ENCODE measurements at regions not wholly inside any gene's neighbourhood (a gene's known extent, or its start where the extent isn't known, plus 50 kb on each side); places are given as distances from the start of the nearest gene placed in this dataset.

DNA sequence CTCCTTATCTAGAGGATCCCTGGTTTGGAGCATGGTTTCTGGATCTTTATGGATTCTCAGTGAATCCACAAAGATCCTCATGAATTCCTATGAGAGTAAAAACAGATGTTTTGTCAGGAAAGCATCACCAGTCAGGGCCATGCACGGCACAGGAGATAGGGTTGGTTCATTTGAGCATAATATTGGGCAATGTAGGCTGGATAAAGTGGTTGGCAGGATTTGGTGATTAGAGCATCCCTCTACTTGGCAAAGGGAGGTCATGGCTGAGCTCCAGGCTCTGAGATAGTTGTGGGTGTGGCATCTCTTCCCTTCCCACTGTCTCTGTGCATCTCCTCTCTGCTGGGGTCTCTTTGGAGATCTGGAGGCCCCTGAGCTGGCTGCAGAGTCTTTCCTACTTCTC is 149.8 kb downstream of the DACT1 start:
- H3K9me3 ChIP-seq (ENCODE audit: low read length), result no peaks in the 10 kb centered on the region

GRCh38 chr14:58788655-58789503 is 151.1 kb downstream of the DACT1 start:
- H3K9me2 ChIP-seq (ENCODE audit: insufficient read depth, low read length), result no peaks in the 10 kb centered on the region
- H3K36me3 ChIP-seq (ENCODE audit: insufficient read depth, low read length), result no peaks in the 10 kb centered on the region
- H2AFZ ChIP-seq (ENCODE audit: low read depth, low read length), result no peak overlapping the region
- no peaks in the 10 kb centered on the region for H3F3A ChIP-seq (ENCODE audit: insufficient read depth, low read length, poor library complexity, severe bottlenecking)
- no peak overlapping the region for H3K9ac ChIP-seq (ENCODE audit: low read length)
- H3K79me2 ChIP-seq (replicated peaks; ENCODE audit: insufficient read depth, low read length), result no peaks in the 10 kb centered on the region
- H3K27ac ChIP-seq (ENCODE audit: low read length), result no peak overlapping the region
- H3K9me3 ChIP-seq (ENCODE audit: low read length), result no peaks in the 10 kb centered on the region
- no peak overlapping the region for H3K4me3 ChIP-seq (ENCODE audit: low read length)
- H3K27me3 ChIP-seq (ENCODE audit: insufficient read depth, low read depth, low read length), result no peaks in the 10 kb centered on the region
- no peak overlapping the region for H3K4me2 ChIP-seq (ENCODE audit: low read length)
- H4K20me1 ChIP-seq (ENCODE audit: insufficient read depth), result no peaks in the 10 kb centered on the region
- TF ChIP-seq TAF1 (IDR thresholded peaks at IDR 0.05; ENCODE audit: low read depth), result no peak
- TF ChIP-seq SMC3 (conservative IDR thresholded peaks at IDR 0.05; ENCODE audit: poor library complexity), result no peak
- no peak for TF ChIP-seq EP300 (conservative IDR thresholded peaks at IDR 0.05; ENCODE audit: poor library complexity, severe bottlenecking)
- TF ChIP-seq RAD21 (conservative IDR thresholded peaks at IDR 0.05), result no peak
- no peak for TF ChIP-seq CTCF (IDR thresholded peaks at IDR 0.05; ENCODE audit: poor library complexity, severe bottlenecking)
- no peak for TF ChIP-seq EZH2 (IDR thresholded peaks at IDR 0.05; ENCODE audit: borderline replicate concordance, insufficient read depth, low read length, poor library complexity, severe bottlenecking)
- TF ChIP-seq MXI1 (conservative IDR thresholded peaks at IDR 0.05; ENCODE audit: poor library complexity, severe bottlenecking), result no peak

More for the DNA sequence above, 149.8 kb downstream of the DACT1 start:
- no peak overlapping the region for H3K9ac ChIP-seq (ENCODE audit: low read length)
- no peaks in the 10 kb centered on the region for H4K20me1 ChIP-seq (ENCODE audit: insufficient read depth)
- H3K27me3 ChIP-seq (ENCODE audit: insufficient read depth, low read depth, low read length), result no peaks in the 10 kb centered on the region
- H3K27ac ChIP-seq (ENCODE audit: low read length), result no peak overlapping the region
- H3K9me2 ChIP-seq (ENCODE audit: insufficient read depth, low read length), result no peaks in the 10 kb centered on the region
- no peak overlapping the region for H3K4me3 ChIP-seq (ENCODE audit: low read length)
- H2AFZ ChIP-seq (ENCODE audit: low read depth, low read length), result no peak overlapping the region
- TF ChIP-seq EP300 (conservative IDR thresholded peaks at IDR 0.05; ENCODE audit: poor library complexity, severe bottlenecking) (no peak), TAF1 (IDR thresholded peaks at IDR 0.05; ENCODE audit: low read depth) (no peak), CTCF (IDR thresholded peaks at IDR 0.05; ENCODE audit: poor library complexity, severe bottlenecking) (no peak), MXI1 (conservative IDR thresholded peaks at IDR 0.05; ENCODE audit: poor library complexity, severe bottlenecking) (no peak), RAD21 (conservative IDR thresholded peaks at IDR 0.05) (no peak), POLR2AphosphoS5 (IDR thresholded peaks at IDR 0.05) (no peak), EZH2 (IDR thresholded peaks at IDR 0.05; ENCODE audit: borderline replicate concordance, insufficient read depth, low read length, poor library complexity, severe bottlenecking) (no peak), SMC3 (conservative IDR thresholded peaks at IDR 0.05; ENCODE audit: poor library complexity) (no peak)
- TF ChIP-seq, protein P1, sequence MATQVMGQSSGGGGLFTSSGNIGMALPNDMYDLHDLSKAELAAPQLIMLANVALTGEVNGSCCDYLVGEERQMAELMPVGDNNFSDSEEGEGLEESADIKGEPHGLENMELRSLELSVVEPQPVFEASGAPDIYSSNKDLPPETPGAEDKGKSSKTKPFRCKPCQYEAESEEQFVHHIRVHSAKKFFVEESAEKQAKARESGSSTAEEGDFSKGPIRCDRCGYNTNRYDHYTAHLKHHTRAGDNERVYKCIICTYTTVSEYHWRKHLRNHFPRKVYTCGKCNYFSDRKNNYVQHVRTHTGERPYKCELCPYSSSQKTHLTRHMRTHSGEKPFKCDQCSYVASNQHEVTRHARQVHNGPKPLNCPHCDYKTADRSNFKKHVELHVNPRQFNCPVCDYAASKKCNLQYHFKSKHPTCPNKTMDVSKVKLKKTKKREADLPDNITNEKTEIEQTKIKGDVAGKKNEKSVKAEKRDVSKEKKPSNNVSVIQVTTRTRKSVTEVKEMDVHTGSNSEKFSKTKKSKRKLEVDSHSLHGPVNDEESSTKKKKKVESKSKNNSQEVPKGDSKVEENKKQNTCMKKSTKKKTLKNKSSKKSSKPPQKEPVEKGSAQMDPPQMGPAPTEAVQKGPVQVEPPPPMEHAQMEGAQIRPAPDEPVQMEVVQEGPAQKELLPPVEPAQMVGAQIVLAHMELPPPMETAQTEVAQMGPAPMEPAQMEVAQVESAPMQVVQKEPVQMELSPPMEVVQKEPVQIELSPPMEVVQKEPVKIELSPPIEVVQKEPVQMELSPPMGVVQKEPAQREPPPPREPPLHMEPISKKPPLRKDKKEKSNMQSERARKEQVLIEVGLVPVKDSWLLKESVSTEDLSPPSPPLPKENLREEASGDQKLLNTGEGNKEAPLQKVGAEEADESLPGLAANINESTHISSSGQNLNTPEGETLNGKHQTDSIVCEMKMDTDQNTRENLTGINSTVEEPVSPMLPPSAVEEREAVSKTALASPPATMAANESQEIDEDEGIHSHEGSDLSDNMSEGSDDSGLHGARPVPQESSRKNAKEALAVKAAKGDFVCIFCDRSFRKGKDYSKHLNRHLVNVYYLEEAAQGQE (IDR thresholded peaks at IDR 0.05; ENCODE audit: borderline replicate concordance), result no peak
- H3K4me2 ChIP-seq (ENCODE audit: low read length), result no peak overlapping the region
- H3F3A ChIP-seq (ENCODE audit: insufficient read depth, low read length, poor library complexity, severe bottlenecking), result no peaks in the 10 kb centered on the region
- H3K79me2 ChIP-seq (replicated peaks; ENCODE audit: insufficient read depth, low read length), result no peaks in the 10 kb centered on the region
- H3K36me3 ChIP-seq (ENCODE audit: insufficient read depth, low read length), result no peaks in the 10 kb centered on the region
